HepG2 (cell line): ENCODE measurements at regions not wholly inside any gene's neighbourhood (a gene's known extent, or its start where the extent isn't known, plus 50 kb on each side); places are given as distances from the start of the nearest gene placed in this dataset.

ENCODE experiments used
- ATAC-seq: fragments of 200-7000 bp; cut with Tn5 transposase; 3 replicates; pipeline ENCODE4 v1.9.1; 2020; ENCODE audit warnings: mild to moderate bottlenecking, moderate library complexity
- BruUV-seq: library from RNA; stranded (reverse); fragments of 400-500 nt; replicated peaks from 2 replicates; lab custom pipeline; 2021; lab: Mats Ljungman, UMichigan
- CTCF ChIA-PET: fragments of 300-600 bp; formaldehyde crosslinking; extraction: SDS; loops from one replicate; lab custom pipeline; 2021; ENCODE audit warnings: low total read pairs, inconsistent platforms, low intra/inter-chr PET ratio; lab: Yijun Ruan, JAX
- POLR2A ChIA-PET: fragments of 350-600 bp; sonication (Branson Sonifier 250); formaldehyde crosslinking; loops from one replicate; lab custom pipeline; 2020; ENCODE audit warnings: antibody characterized with exemption, inconsistent platforms; lab: Yijun Ruan, JAX
- DNase-seq: peaks from one replicate; pipeline ENCODE4 v3.0.0-alpha.2; 2015; ENCODE audit warnings: low spot score
- FAIRE-seq: peaks from 3 replicates; lab custom pipeline; 2011; peaks lifted over from hg19 to GRCh38; lab: Jason Lieb, UNC
- H2AFZ ChIP-seq: one replicate; pipeline ENCODE4 v1.6.1; 2011; ENCODE audit warnings: low read length, inconsistent platforms
- H3K27ac ChIP-seq: fragments of 300-600 bp; 3 replicates; pipeline ENCODE4 v1.8.0; 2011; ENCODE audit warnings: mixed run types, mild to moderate bottlenecking, mixed read lengths, low read length, inconsistent platforms; ENCODE audit not compliant: insufficient read depth; ENCODE audit errors: extremely low read length
- H3K27me3 ChIP-seq, 2 experiments: fragments of 200-600 bp in 1 of 2; 2 replicates in 1 of 2; 3 replicates in 1 of 2; pipeline versions ENCODE4 v1.6.0 to v1.8.0; 2011; ENCODE audit warnings: low read length in 2 of 2, mild to moderate bottlenecking in 2 of 2, moderate library complexity in 2 of 2, inconsistent platforms in 1 of 2; ENCODE audit not compliant: insufficient read depth in 2 of 2, control insufficient read depth in 1 of 2
- H3K36me3 ChIP-seq, 2 experiments: fragments of 200-600 bp in 1 of 2; replicated peaks in 1 of 2; 2 replicates in 1 of 2; 3 replicates in 1 of 2; pipeline versions ENCODE4 v1.5.1 to v1.8.0; 2011; ENCODE audit warnings: low read length in 2 of 2, inconsistent platforms in 1 of 2; ENCODE audit not compliant: insufficient read depth in 2 of 2, control insufficient read depth in 1 of 2
- H3K4me1 ChIP-seq: 2 replicates; pipeline ENCODE4 v1.5.1; 2012; ENCODE audit warnings: low read length, inconsistent platforms; ENCODE audit not compliant: insufficient read depth
- H3K4me2 ChIP-seq: 2 replicates; pipeline ENCODE4 v1.6.0; 2011; ENCODE audit warnings: low read depth, low read length, inconsistent platforms
- H3K4me3 ChIP-seq, 3 experiments: fragments of 200-600 bp in 1 of 3; sonication (generic), shearing (Covaris generic) in 1 of 3; replicated peaks in 1 of 3; 2 replicates each; pipeline ENCODE4 v1.5.1; 2011 to 2016; ENCODE audit warnings: low read length in 3 of 3, inconsistent platforms in 2 of 3, low read depth in 2 of 3, mild to moderate bottlenecking in 2 of 3, control low read depth in 1 of 3, mixed read lengths in 1 of 3; ENCODE audit not compliant: insufficient read depth in 1 of 3
- H3K79me2 ChIP-seq: one replicate; pipeline ENCODE4 v1.6.1; 2011; ENCODE audit warnings: low read length, inconsistent platforms; ENCODE audit not compliant: insufficient read depth
- H3K9ac ChIP-seq: 2 replicates; pipeline ENCODE4 v1.6.0; 2011; ENCODE audit warnings: mild to moderate bottlenecking, low read depth, low read length, inconsistent platforms; ENCODE audit not compliant: insufficient read depth
- H3K9me3 ChIP-seq: 2 replicates; pipeline ENCODE4 v1.5.1; 2012; ENCODE audit warnings: mild to moderate bottlenecking, low read length
- H4K20me1 ChIP-seq: 2 replicates; pipeline ENCODE4 v1.6.0; 2011; ENCODE audit warnings: inconsistent platforms, mild to moderate bottlenecking, low read length, moderate library complexity; ENCODE audit not compliant: insufficient read depth
- CSRNP2 ChIP-seq: sonication (generic); formaldehyde crosslinking; conservative IDR thresholded peaks from 2 replicates; pipeline ENCODE4 v1.8.0; 2022; ENCODE audit warnings: low read depth, missing genetic modification reagents
- NFYB ChIP-seq: sonication (generic); formaldehyde crosslinking; IDR thresholded peaks from 2 replicates; pipeline ENCODE4 v1.4.0; 2020; ENCODE audit warnings: missing genetic modification reagents
- NFYC ChIP-seq: IDR thresholded peaks from 2 replicates; pipeline ENCODE4 v1.6.1; 2016; ENCODE audit warnings: missing genetic modification reagents, missing compliant biosample characterization
- TCF7 ChIP-seq: sonication (generic); IDR thresholded peaks from 2 replicates; pipeline ENCODE4 v1.6.1; 2016; ENCODE audit warnings: antibody characterized with exemption, low read depth
- THAP11 ChIP-seq: IDR thresholded peaks from 2 replicates; pipeline ENCODE4 v1.6.1; 2016; ENCODE audit warnings: missing biosample characterization, missing genetic modification reagents
- USF2 ChIP-seq, 2 experiments: sonication (generic) in 1 of 2; formaldehyde crosslinking in 1 of 2; IDR thresholded peaks; 2 replicates each; pipeline versions ENCODE4 v1.5.1 to v1.6.1; 2011 to 2020; ENCODE audit warnings: borderline replicate concordance in 1 of 2, low read depth in 1 of 2, low read length in 1 of 2, mild to moderate bottlenecking in 1 of 2, missing genetic modification reagents in 1 of 2, moderate library complexity in 1 of 2
- ZBTB4 ChIP-seq: sonication (generic); formaldehyde crosslinking; IDR thresholded peaks from 2 replicates; pipeline ENCODE4 v1.4.0; 2020; ENCODE audit warnings: missing genetic modification reagents, mild to moderate bottlenecking, borderline replicate concordance
- ZNF143 ChIP-seq: sonication (generic); formaldehyde crosslinking; IDR thresholded peaks from 2 replicates; pipeline ENCODE4 v1.4.0; 2020; ENCODE audit warnings: missing genetic modification reagents
- ZNF512B ChIP-seq: sonication (generic); formaldehyde crosslinking; IDR thresholded peaks from 2 replicates; pipeline ENCODE4 v1.5.1; 2020; ENCODE audit warnings: missing genetic modification reagents, mild to moderate bottlenecking, borderline replicate concordance
- ZNF570 ChIP-seq: sonication (generic); formaldehyde crosslinking; IDR thresholded peaks from 2 replicates; pipeline ENCODE4 v1.4.0; 2020; ENCODE audit warnings: mild to moderate bottlenecking, missing genetic modification reagents, borderline replicate concordance
- ZNF75D ChIP-seq: sonication (generic); formaldehyde crosslinking; IDR thresholded peaks from 2 replicates; pipeline ENCODE4 v1.8.1; 2023; ENCODE audit warnings: missing genetic modification reagents, mild to moderate bottlenecking, borderline replicate concordance
- ZSCAN30 ChIP-seq: sonication (generic); formaldehyde crosslinking; IDR thresholded peaks from 2 replicates; pipeline ENCODE4 v1.5.0; 2020; ENCODE audit warnings: mild to moderate bottlenecking, missing genetic modification reagents
- WGBS: methylation state at CpG from one replicate; pipeline ENCODE4 v1.1.6; 2017; ENCODE audit warnings: low lambda C conversion rate; 5-methylcytosine and 5-hydroxymethylcytosine counted together
- in situ Hi-C: cut with HindIII; loops from 2 replicates; pipeline ENCODE4 v1.10.0; 2017; ENCODE audit warnings: low pct_unique_long_range_greater_than_20kb; ENCODE audit not compliant: extremely low pct_ligation_motif_present
- intact Hi-C: fragments of 100-400 bp; cut with micrococcal nuclease; formaldehyde crosslinking; loops from one replicate; pipeline ENCODE4 v1.10.0; 2022; ENCODE audit not compliant: unreplicated experiment

GRCh38 chr17:6328279-6328678 is 106.6 kb downstream of the AIPL1 start:
- Histone ChIP-seq H4K20me1 (no peaks in the 10 kb centered on the region), H3K4me3 (no peak overlapping the region), H3K4me1 (no peaks in the 10 kb centered on the region), H3K36me3 (no peaks in the 10 kb centered on the region), H3K4me2 (no peak overlapping the region), H3K9me3 (no peaks in the 10 kb centered on the region), H3K79me2 (no peaks in the 10 kb centered on the region), H3K27ac (no peak overlapping the region), H2AFZ (no peak overlapping the region), H3K9ac (no peak overlapping the region), H3K27me3 (no peaks in the 10 kb centered on the region; a peak in 2 of 5 replicates)
- no peak for FAIRE-seq
- in situ Hi-C loops (no loop called here), intact Hi-C loops (no loop called here)
- 10% methylated on average over 4 of the region's 4 CpGs for WGBS
- no TSS peak for BruUV-seq
- POLR2A ChIA-PET = no interaction called here
- CTCF ChIA-PET = no interaction called here
- DNase-seq = no peak
- ATAC-seq = no peak
- TF ChIP-seq ZBTB4 = no peak
- peak; percentile 67 for TF ChIP-seq ZNF143 (CRISPR knock-in tag)
- no peak for TF ChIP-seq ZSCAN30
- peak; percentile 45; the same call in 1 of the 2 replicates for TF ChIP-seq NFYC
- peak; percentile 74 for TF ChIP-seq THAP11 (CRISPR knock-in tag)
- TF ChIP-seq ZNF570 (CRISPR knock-in tag) = no peak
- peak; percentile 25; the same call in 1 of the 2 replicates for TF ChIP-seq USF2 (IDR thresholded peaks at IDR 0.05; ENCODE audit: low read depth, low read length)
- TF ChIP-seq USF2 (CRISPR knock-in tag; IDR thresholded peaks at IDR 0.05; ENCODE audit: borderline replicate concordance) = no peak
- TF ChIP-seq ZNF512B = no peak
- no peak for TF ChIP-seq ZNF75D (CRISPR knock-in tag)
- no peak for TF ChIP-seq CSRNP2 (CRISPR knock-in tag)
- TF ChIP-seq TCF7 = no peak
- peak; percentile 74 for TF ChIP-seq NFYB (CRISPR knock-in tag)
